Immature natural killer cell (primary cell): ENCODE measurements at regions not wholly inside any gene's neighbourhood (a gene's known extent, or its start where the extent isn't known, plus 50 kb on each side); places are given as distances from the start of the nearest gene placed in this dataset.

ENCODE experiments used
- DNase-seq, 3 donors: peaks; one replicate each; pipeline ENCODE4 v3.0.0; 2022; ENCODE audit warnings: mixed read lengths in 1 of 3
- H3K27ac Mint-ChIP-seq, 6 donors: one replicate each; pipeline ENCODE4 v1.8.0; 2020; ENCODE audit warnings: mixed read lengths in 6 of 6, mild to moderate bottlenecking in 5 of 6, inconsistent platforms in 4 of 6, moderate library complexity in 3 of 6
- H3K27me3 Mint-ChIP-seq, 3 donors: one replicate each; pipeline ENCODE4 v1.8.0; 2020 to 2021; ENCODE audit warnings: low read depth in 3 of 3, mild to moderate bottlenecking in 3 of 3, mixed read lengths in 3 of 3, moderate library complexity in 3 of 3, inconsistent platforms in 1 of 3
- H3K36me3 Mint-ChIP-seq, 3 donors: one replicate each; pipeline ENCODE4 v1.8.0; 2020; ENCODE audit warnings: mixed read lengths in 3 of 3, inconsistent platforms in 2 of 3, mild to moderate bottlenecking in 2 of 3
- H3K4me1 Mint-ChIP-seq, 2 donors: one replicate each; pipeline ENCODE4 v1.8.0; 2020; ENCODE audit warnings: inconsistent platforms in 2 of 2, mild to moderate bottlenecking in 2 of 2, mixed read lengths in 2 of 2, moderate library complexity in 1 of 2
- H3K4me3 Mint-ChIP-seq, 5 donors: one replicate each; pipeline ENCODE4 v1.8.0; 2020; ENCODE audit warnings: mild to moderate bottlenecking in 5 of 5, mixed read lengths in 5 of 5, inconsistent platforms in 3 of 5, moderate library complexity in 3 of 5
- H3K9me3 Mint-ChIP-seq, 6 donors: one replicate each; pipeline ENCODE4 v1.8.0; 2020; ENCODE audit warnings: mild to moderate bottlenecking in 6 of 6, mixed read lengths in 6 of 6, inconsistent platforms in 4 of 6, moderate library complexity in 3 of 6

DNA sequence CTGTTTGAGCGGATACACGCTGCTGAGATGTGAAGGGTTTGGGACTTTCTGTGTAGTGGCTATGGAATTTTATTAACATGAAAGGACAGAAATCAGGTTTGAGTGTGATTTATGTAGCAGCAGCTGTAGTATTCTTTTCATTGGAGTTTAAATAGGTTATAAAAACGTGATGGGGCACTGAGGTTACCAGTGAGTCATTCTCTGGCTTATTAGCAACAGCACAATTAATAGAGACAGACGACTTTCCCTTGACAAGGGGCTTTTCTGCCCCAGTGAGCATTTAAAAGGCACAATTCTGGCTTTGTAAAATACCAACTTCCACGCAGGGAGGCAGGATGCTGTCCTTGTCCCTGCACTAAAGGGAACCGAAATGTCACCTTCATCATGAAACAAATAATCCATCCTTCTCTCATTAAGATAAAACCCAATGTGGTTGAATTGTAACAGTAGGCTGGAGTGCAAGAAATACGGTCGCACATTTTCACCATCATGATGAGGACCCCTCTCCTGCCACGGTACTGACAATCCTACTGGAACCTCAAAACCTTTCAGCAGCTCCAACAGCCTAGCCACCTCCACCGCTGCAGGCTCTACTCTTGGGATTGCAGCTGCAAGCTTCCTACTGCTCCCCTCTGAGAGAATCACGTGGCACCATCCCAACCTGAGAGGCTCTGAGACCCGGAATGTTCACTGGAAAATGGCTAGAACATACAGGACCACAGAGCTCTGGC, 293.9 kb downstream of the IRX1 start:
- Mint-ChIP-seq H3K27ac (peak overlapping the region in 5 of 6 donors; percentile 30 to 88 (median 86)), H3K36me3 (peaks cover 0 to 9% (median 0%) of the 10 kb centered on the region in 3 donors), H3K27me3 (peaks cover 0 to 2% (median 0%) of the 10 kb centered on the region in 3 donors), H3K9me3 (peaks cover 0 to 2% (median 0%) of the 10 kb centered on the region in 6 donors), H3K4me3 (peak overlapping the region in 4 of 5 donors; percentile 3 to 60 (median 56)), H3K4me1 (peaks cover 71 to 92% of the 10 kb centered on the region in 2 donors)
- DNase-seq: no peak

DNA sequence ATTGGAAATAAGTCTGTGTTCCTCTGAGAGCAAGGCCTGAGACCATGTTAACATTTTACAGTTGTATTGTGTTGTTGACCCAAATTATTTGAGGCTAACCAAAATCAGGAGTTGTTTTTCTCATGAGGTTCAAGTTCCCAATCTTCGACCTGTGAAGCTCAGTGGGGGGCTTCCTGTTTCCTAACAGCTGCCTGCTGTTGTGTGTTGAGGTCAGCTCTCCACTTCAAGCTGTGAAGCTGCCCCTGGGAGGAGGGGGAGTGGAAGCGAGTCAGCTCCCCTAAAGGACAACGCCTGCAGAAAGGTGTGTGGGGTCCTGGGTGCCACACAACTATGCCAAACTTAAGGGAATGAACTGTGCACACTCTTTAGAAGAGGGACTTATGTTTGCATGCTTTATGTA, 295.5 kb downstream of the IRX1 start:
- peak; percentile 30 to 50 (median 33) for DNase-seq
- Mint-ChIP-seq H3K36me3 (peaks cover 0 to 9% (median 0%) of the 10 kb centered on the region in 3 donors), H3K27me3 (no peaks in the 10 kb centered on the region), H3K4me3 (peak overlapping the region; percentile 51 to 69 (median 59)), H3K4me1 (peaks cover 56 to 77% of the 10 kb centered on the region in 2 donors), H3K9me3 (no peaks in the 10 kb centered on the region), H3K27ac (peak overlapping the region; percentile 68 to 88 (median 84))

DNA sequence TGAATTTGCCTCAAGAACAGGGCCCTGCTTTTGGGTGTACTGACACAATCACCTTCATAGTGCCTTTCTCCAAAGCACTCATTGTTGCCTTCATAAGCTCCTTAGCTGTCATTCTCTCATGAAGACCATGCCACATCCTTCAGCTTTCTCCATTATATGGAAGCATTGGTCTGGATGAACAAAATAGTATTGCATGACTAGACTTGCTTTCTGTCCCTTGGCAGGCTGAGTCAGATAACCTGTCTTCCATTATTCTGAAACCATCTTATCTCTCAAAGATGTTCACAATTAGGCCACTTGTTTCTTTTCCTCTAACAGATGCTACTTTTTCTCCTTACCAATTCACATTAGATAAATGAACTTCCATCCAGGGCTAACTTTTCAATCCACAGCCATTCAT, 297.9 kb downstream of the IRX1 start:
- Mint-ChIP-seq H3K27ac (peak overlapping the region in 5 of 6 donors; percentile 7 to 56 (median 52)), H3K9me3 (peaks cover 0 to 14% (median 0%) of the 10 kb centered on the region in 6 donors), H3K36me3 (peaks cover 0 to 13% (median 0%) of the 10 kb centered on the region in 3 donors), H3K4me3 (no peak overlapping the region), H3K27me3 (peaks cover 0 to 2% (median 0%) of the 10 kb centered on the region in 3 donors), H3K4me1 (peaks cover 37 to 55% of the 10 kb centered on the region in 2 donors)
- DNase-seq: no peak

DNA sequence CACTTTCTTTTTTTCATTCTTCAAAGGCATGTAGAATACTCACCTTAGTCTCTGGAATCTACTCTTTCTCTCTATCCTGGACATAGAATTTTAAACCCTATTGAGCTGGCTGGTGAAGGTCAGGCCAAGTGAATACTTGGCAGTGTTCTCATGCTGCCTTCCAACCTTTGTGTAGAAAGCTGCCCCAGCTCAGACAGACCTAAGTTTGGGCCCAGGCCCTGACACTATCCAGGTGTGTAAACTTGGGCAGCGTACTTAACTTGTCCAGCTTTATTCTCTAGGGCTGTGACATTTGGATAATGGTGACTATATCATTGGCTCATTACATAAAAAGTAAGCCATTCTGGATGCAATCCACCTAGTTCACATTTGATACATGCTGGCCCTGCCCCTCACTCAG, 298.3 kb downstream of the IRX1 start:
- H3K9me3 Mint-ChIP-seq: peaks cover 0 to 14% (median 0%) of the 10 kb centered on the region in 6 donors
- peaks cover 33 to 51% of the 10 kb centered on the region in 2 donors for H3K4me1 Mint-ChIP-seq
- DNase-seq: no peak
- H3K4me3 Mint-ChIP-seq: no peak overlapping the region
- H3K27me3 Mint-ChIP-seq: peaks cover 0 to 2% (median 0%) of the 10 kb centered on the region in 3 donors
- H3K36me3 Mint-ChIP-seq: peaks cover 0 to 13% (median 0%) of the 10 kb centered on the region in 3 donors
- H3K27ac Mint-ChIP-seq: peak overlapping the region in 5 of 6 donors; percentile 7 to 56 (median 52)

DNA sequence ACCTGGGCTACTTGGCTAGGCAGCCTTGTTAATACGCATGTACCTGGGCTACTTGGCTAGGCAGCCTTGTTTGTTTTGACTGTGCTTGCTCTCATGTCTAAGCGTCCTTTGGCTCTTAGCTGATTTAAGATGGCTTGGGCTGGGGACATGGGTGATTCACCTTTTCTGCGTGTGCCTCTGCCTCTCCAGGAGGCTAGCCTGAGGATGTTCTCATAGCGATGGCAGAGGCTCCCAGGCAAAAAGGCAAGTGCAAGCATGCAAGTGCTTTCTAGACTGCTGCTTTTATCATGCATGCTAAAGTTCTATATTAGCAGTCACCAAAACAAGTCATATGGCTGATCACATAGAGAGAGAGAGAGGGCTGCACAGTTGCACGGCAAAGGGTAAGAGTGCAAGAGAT, 300.5 kb downstream of the IRX1 start:
- no peak overlapping the region for H3K27ac Mint-ChIP-seq
- no peak overlapping the region for H3K4me3 Mint-ChIP-seq
- DNase-seq: no peak
- peaks cover 0 to 15% (median 0%) of the 10 kb centered on the region in 3 donors for H3K36me3 Mint-ChIP-seq
- H3K4me1 Mint-ChIP-seq: peaks cover 12 to 29% of the 10 kb centered on the region in 2 donors
- peaks cover 0 to 2% (median 2%) of the 10 kb centered on the region in 3 donors for H3K27me3 Mint-ChIP-seq
- H3K9me3 Mint-ChIP-seq: peaks cover 0 to 14% (median 0%) of the 10 kb centered on the region in 6 donors

DNA sequence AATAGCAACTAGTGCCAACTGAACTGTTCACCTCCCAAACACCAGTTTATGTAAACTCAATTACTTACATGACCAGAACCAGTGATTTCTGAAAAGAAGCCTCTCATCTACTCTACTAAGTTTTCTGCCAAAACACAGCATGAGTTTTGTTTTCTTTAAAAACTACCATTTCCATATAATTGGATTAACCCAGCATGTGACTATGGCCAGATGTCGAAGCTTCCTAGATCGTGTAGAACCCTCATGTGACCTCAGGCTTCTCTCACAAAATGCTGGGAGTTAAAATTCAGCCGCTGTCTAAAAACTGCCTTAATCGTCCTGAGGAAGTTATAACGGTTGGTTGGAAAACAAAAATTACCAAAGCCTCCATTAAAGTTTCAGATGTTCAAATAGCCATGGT, 303.5 kb downstream of the IRX1 start:
- H3K9me3 Mint-ChIP-seq: peaks cover 0 to 14% (median 0%) of the 10 kb centered on the region in 6 donors
- H3K4me3 Mint-ChIP-seq: no peak overlapping the region
- peaks cover 0 to 9% (median 0%) of the 10 kb centered on the region in 3 donors for H3K36me3 Mint-ChIP-seq
- H3K27ac Mint-ChIP-seq: no peak overlapping the region
- peaks cover 0 to under 1% of the 10 kb centered on the region in 2 donors for H3K4me1 Mint-ChIP-seq
- DNase-seq: no peak
- H3K27me3 Mint-ChIP-seq: peaks cover 0 to 2% (median 2%) of the 10 kb centered on the region in 3 donors

DNA sequence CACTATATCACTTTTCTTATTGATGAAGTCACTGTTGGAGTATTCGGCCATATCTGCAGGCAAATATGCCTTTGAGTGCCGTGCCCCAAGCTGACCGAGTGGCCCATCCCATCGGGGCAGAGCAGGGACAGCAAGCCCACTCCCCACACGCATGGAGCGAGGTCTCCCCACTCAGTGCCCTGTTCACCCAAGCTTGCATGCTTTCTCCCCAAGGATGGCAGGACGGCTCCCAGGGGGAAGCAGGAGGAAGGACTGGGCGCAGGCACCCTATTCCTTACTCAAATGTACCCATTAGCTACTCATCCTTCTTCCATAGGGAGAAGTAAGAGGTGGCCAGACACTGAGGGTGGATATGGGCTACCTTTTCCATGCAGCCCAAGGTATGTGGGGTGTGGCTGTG, 309.0 kb downstream of the IRX1 start:
- DNase-seq: no peak
- Mint-ChIP-seq H3K9me3 (peaks cover 0 to 6% (median 0%) of the 10 kb centered on the region in 6 donors), H3K27me3 (peaks cover 0 to 8% (median 2%) of the 10 kb centered on the region in 3 donors), H3K4me3 (no peak overlapping the region), H3K4me1 (peaks cover 8 to 13% of the 10 kb centered on the region in 2 donors), H3K27ac (no peak overlapping the region), H3K36me3 (peaks cover 0 to 16% (median 0%) of the 10 kb centered on the region in 3 donors)

DNA sequence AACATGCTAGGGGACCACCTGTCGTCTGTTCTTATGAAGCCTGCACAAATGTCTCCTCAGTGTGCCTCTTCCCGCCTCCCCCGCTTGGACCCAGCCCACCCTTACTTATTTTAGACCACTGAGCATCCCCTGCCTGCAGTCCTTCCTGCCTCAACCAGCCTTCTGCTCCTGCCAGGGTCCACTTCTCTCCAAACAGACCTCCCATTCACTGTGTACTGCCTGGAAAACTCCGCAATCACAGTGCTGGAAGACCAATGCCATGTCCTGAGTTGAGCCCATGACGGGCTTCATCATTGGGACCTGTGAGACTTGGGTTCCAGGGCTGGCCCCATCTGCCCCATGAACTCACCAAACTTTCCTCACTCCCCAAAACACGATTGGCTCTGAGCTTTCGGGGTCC, 309.4 kb downstream of the IRX1 start:
- H3K4me1 Mint-ChIP-seq: peaks cover 8 to 13% of the 10 kb centered on the region in 2 donors
- DNase-seq: no peak
- no peak overlapping the region for H3K4me3 Mint-ChIP-seq
- peaks cover 0 to 9% (median 0%) of the 10 kb centered on the region in 6 donors for H3K9me3 Mint-ChIP-seq
- no peak overlapping the region for H3K27ac Mint-ChIP-seq
- peaks cover 0 to 8% (median 2%) of the 10 kb centered on the region in 3 donors for H3K27me3 Mint-ChIP-seq
- H3K36me3 Mint-ChIP-seq: peaks cover 0 to 17% (median 0%) of the 10 kb centered on the region in 3 donors

DNA sequence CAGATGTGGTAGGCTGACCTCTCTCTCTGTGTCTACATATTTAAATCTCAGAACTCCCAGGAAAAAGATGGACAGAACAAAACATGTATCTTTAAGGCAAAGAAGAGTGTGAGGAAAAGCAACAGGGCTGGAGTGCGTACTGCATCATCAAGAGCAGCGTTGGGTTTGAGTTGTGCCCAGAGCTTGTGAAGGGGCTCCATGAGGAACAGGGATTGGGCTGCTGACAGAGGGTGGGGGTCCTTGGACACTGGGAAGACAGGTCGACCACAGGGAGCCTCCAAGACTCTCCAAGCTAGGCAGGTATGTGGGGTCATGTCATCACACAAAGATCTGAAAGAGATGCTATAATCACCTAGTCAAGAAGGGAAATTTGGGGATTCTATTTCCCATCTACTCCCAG, 309.9 kb downstream of the IRX1 start:
- H3K27me3 Mint-ChIP-seq: peaks cover 0 to 8% (median 2%) of the 10 kb centered on the region in 3 donors
- peaks cover 0 to 17% (median 0%) of the 10 kb centered on the region in 3 donors for H3K36me3 Mint-ChIP-seq
- peaks cover 0 to 9% (median 0%) of the 10 kb centered on the region in 6 donors for H3K9me3 Mint-ChIP-seq
- H3K4me3 Mint-ChIP-seq: no peak overlapping the region
- peak overlapping the region in 1 of 6 donors; percentile 29 for H3K27ac Mint-ChIP-seq
- peaks cover 8 to 13% of the 10 kb centered on the region in 2 donors for H3K4me1 Mint-ChIP-seq
- no peak for DNase-seq

DNA sequence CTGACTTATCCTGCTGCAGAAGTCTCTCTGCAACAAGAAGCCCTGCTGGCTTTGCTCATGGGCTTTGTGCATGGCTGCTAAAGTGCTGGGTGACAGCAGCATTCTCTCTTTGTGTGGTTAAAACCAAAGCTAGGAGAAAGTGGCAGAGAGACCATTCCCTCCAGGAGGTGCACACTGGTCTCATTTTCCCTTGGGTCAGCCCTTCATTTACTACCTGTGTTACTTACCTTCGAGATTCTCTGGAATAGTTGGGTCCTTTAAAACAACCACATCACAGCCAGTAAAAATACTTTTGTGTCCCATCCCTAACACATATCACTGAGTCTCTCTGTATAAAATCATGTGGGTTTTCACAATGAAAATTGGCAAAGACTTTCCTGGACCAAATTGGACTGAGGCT, 315.5 kb downstream of the IRX1 start:
- no peak for DNase-seq
- Mint-ChIP-seq H3K4me1 (peaks cover 26 to 35% of the 10 kb centered on the region in 2 donors), H3K27ac (peak overlapping the region in 1 of 6 donors; percentile 14), H3K9me3 (peaks cover 0 to 12% (median 0%) of the 10 kb centered on the region in 6 donors), H3K27me3 (peaks cover 0 to 10% (median 9%) of the 10 kb centered on the region in 3 donors), H3K36me3 (peaks cover 0 to 8% (median 0%) of the 10 kb centered on the region in 3 donors), H3K4me3 (no peak overlapping the region)

DNA sequence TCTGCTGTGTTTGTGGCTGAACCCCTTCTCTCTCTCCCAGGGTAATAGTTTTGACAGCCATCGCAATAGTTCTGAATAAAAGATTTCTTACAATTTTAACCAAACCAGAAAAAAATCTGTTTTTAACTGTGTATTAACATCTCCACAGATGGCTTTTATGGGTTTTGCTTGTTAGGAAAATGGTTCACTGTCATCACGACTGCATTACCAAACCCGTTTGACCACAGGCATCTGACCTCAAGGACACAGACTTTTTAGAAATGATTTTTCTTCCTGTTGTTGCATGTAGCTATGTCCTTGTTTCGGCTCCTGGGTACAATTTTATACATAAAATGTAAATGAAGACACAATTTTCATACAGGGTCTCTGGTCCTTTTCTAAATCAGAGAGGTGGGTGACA, 316.1 kb downstream of the IRX1 start:
- Mint-ChIP-seq H3K27ac (peak overlapping the region in 1 of 6 donors; percentile 36), H3K4me3 (no peak overlapping the region), H3K36me3 (peaks cover 0 to 8% (median 0%) of the 10 kb centered on the region in 3 donors), H3K27me3 (peaks cover 0 to 10% (median 9%) of the 10 kb centered on the region in 3 donors), H3K9me3 (peaks cover 0 to 7% (median 0%) of the 10 kb centered on the region in 6 donors), H3K4me1 (peaks cover 26 to 35% of the 10 kb centered on the region in 2 donors)
- DNase-seq: no peak

DNA sequence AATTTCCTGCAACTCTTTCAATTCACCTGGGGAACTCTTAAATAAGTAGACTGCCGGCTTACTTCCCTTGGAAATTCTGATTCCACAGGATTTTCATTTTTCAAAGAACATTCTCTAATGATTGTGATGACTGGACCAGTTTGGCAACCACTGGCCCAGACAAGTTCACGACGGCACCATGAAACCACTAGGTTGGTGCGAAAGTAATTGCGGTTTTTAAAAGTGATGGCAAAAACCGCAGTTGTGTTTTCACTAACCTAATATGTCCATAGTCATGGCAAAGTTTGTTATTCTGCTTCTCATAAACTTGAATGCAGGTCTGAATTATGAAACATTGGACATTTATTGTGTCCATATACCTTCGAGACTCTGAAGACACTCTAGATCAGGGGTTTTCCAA, 317.2 kb downstream of the IRX1 start:
- peak overlapping the region in 1 of 5 donors; percentile 22 for H3K4me3 Mint-ChIP-seq
- peaks cover 26 to 35% of the 10 kb centered on the region in 2 donors for H3K4me1 Mint-ChIP-seq
- peaks cover 0 to 10% (median 0%) of the 10 kb centered on the region in 6 donors for H3K9me3 Mint-ChIP-seq
- no peak for DNase-seq
- H3K36me3 Mint-ChIP-seq: peaks cover 0 to 8% (median 0%) of the 10 kb centered on the region in 3 donors
- H3K27ac Mint-ChIP-seq: no peak overlapping the region
- H3K27me3 Mint-ChIP-seq: peaks cover 0 to 10% (median 9%) of the 10 kb centered on the region in 3 donors

DNA sequence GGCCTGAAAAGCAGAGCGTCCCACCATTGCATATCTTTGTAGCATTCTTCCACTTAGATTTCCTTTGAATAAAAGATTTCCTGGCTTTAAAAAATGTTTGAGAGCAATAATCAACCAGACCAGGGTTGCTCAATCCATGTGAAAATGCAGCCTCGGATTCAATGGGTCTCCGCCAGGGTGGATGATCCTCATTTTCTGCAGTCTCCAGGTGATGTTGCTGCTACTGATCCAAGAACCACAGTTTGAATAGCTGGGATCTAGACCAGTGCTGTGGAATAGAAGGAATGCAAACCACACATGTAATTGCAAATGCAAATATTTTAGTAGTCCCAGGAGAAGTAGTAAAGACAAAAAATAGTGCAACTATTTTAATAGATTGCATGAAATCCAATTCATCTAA, 317.6 kb downstream of the IRX1 start:
- Mint-ChIP-seq H3K27ac (no peak overlapping the region), H3K4me3 (no peak overlapping the region), H3K27me3 (peaks cover 0 to 9% (median 8%) of the 10 kb centered on the region in 3 donors), H3K36me3 (peaks cover 0 to 8% (median 0%) of the 10 kb centered on the region in 3 donors), H3K4me1 (peaks cover 23 to 31% of the 10 kb centered on the region in 2 donors), H3K9me3 (peaks cover 0 to 10% (median 0%) of the 10 kb centered on the region in 6 donors)
- DNase-seq: no peak

DNA sequence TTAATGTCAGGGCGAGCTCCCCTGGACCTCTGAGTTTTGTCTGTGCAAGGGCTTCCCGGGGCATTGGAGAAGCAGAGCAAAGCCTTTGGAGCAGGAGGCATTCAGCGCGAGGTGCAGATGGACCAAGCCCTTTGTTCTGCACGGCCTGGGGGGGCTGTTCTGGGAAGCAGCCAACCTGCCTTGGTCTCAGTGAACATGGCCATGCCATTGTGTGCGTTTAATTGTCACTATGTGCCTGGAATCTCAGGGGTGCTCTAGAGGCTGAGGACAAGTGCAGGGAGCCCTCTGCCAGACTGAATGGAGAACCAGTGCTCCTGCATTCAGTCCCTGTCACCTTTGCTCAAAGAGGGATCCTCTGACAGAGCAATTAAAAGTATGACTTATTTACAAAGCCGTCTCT, 329.4 kb downstream of the IRX1 start:
- H3K9me3 Mint-ChIP-seq: peaks cover 0 to 22% (median under 1%) of the 10 kb centered on the region in 6 donors

More for the DNA sequence above, 329.4 kb downstream of the IRX1 start:
- no peak overlapping the region for H3K4me3 Mint-ChIP-seq
- H3K27me3 Mint-ChIP-seq: peaks cover 0 to 2% (median 0%) of the 10 kb centered on the region in 3 donors
- H3K4me1 Mint-ChIP-seq: no peaks in the 10 kb centered on the region
- DNase-seq: no peak
- H3K27ac Mint-ChIP-seq: no peak overlapping the region
- peaks cover 0 to 3% (median 0%) of the 10 kb centered on the region in 3 donors for H3K36me3 Mint-ChIP-seq
